Caki2 (cell line): ENCODE measurements at regions not wholly inside any gene's neighbourhood (a gene's known extent, or its start where the extent isn't known, plus 50 kb on each side); places are given as distances from the start of the nearest gene placed in this dataset.
"Not testable (repeated sequence)": the region's sequence is repeated elsewhere in the genome, so short reads cannot be mapped to it uniquely, and the experiment has no call there.

Experiments used
- DNase-seq: peaks from one replicate; pipeline ENCODE4 v3.0.0-alpha.2; 2015; ENCODE audit warnings: low read depth
- in situ Hi-C: cut with HindIII; loops from 2 replicates; pipeline ENCODE4 v1.10.0; 2016; ENCODE audit warnings: low sequenced_read_pairs, low pct_unique_long_range_greater_than_20kb, mixed read lengths

DNA sequence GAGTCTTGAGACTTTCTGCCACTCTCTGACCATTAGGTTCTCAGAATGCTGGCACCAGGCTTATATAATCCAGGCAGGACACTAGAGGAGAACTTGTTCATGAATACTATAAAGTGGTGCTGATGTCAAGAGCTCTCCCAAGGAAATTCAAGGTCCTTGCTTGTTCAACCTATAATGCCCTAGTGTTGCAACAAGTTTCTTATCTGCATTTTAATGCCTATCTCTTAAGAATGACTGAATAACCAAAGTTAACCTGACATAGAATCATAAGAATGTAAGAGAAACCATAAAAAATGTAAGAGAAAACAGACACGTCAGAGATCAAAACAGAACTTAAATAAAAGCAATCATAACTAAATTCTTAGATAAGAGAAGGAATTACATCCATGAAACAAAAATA is 640.8 kb upstream of the SGCD start:
- in situ Hi-C loops = no loop called here
- no peak for DNase-seq

DNA sequence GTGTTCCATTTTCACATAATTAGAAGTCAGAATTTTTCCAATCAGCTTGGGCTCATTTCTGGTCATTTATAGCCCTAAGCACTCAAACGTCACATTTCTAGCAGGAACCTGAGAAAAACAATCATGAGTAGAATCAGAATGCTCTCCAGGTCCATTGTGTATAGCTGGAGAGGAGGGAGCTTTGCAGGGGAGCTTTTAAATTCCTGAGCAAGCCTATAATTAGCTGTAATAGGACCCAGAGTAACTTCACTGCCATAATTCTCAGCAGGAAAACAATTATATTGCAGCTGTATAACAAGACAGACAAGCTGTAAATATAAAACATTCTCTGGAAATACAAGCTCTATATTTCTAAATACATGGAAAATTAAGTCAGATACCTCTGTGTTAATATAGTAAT is 637.6 kb upstream of the SGCD start:
- in situ Hi-C loops = no loop called here
- DNase-seq = no peak

DNA sequence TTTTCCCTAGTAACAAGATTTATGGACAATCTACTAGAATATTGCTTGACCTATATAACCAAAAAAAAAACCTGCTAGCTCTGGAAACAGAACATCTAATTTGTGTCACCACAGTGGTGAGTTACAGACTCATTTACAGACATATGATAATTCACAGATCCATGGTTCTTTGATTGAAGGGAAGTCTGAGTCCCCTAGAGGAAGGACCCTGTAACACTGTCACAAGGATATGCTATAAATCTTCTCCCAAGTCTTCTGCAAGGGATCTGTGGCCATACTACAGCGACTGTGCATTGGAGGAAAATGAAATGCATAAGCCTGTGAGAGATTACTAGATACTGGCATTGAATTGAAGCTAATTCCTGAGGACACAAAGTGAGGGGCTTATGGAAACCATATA is 630.6 kb upstream of the SGCD start:
- in situ Hi-C loops = no loop called here
- DNase-seq = no peak

DNA sequence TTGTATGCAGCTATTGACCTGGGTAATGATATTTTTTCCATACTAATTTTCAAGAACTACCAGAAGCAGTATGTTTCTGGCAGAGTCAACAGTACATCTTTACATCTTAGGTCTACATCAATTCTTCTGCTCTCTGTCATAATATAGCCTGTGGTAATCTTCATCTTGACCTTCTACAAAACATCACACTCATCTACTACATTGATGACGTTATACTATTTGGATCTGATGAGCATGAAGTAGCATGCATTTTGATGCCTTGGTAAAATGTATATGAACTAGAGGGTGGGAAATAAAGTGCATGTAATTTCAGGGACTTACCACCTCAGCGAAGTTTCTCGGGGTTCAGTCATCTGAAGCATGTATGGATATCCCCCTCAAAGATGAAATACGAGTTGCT is 629.7 kb upstream of the SGCD start:
- in situ Hi-C loops = no loop called here

DNA sequence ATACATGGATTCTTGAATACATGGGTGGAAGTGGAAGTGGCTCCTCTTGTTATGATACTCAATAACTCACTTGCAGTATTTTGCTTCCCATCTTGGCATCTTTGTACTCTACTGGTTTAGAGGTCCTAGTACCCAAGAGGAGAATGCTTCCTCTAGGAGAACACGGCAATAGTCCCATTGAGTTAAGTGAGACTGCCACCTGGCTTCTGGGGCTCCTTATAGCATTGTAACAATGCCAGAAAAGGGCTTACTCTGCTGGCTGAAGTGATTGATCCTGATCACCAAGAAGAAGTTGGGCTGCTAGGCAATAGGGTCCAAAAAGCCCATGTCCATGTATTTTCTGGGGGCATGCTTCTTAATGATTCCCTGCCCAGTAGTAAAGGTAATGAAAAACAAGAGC is 627.6 kb upstream of the SGCD start:
- DNase-seq = no peak

More for the DNA sequence above, 629.7 kb upstream of the SGCD start:
- no peak for DNase-seq

DNA sequence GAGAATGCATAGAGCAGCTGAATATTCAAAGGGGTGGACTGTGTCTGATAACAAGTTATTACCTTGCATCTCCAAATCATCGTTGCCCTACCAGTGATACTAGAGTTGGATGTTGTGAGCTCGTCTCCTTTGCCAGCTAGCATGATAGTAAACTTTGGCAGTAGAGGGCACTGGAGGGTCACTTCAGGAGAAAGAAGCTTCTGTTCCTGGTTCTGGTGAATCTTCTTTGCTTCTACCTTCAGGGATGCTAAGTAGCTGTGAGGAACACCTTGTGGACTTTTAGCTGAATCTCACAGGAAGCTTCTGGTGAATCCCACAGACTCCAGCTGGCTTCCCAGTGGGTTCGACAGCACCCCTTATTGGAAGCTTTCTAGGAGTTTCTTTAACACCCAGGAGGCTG is 626.6 kb upstream of the SGCD start:
- DNase-seq = no peak
- in situ Hi-C loops = no loop called here

More for the DNA sequence above, 627.6 kb upstream of the SGCD start:
- in situ Hi-C loops = no loop called here

DNA sequence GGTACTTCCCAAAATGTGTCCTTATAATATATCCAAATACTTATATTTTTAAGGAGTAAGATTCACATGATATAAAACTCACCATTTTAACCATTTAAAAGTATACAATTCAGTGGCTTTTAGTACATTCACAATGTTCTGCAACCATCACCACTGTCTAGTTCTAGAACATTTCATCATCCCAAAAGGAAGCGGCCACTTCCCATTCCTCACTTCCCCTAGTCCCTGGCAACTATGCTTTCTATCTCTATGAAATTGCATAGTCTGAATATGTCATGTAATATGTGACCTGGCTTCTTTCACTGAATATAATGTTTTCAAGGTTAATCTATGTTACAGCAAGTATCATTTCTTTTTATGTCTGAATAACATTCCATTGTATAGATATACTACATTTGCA is 615.1 kb upstream of the SGCD start:
- in situ Hi-C loops = no loop called here
- DNase-seq = no peak

DNA sequence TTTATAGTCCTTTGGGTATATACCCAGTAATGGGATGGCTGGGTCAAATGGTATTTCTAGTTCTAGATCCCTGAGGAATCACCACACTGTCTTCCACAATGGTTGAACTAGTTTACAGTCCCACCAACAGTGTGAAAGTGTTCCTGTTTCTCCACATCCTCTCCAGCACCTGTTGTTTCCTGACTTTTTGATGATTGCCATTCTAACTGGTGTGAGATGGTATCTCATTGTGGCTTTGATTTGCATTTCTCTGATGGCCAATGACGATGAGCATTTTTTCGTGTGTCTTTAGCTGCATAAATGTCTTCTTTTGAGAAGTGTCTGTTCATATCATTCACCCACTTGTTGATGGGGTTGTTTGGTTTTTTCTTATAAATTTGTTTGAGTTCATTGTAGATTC is 612.5 kb upstream of the SGCD start:
- DNase-seq, in situ Hi-C loops: not testable (repeated sequence)

DNA sequence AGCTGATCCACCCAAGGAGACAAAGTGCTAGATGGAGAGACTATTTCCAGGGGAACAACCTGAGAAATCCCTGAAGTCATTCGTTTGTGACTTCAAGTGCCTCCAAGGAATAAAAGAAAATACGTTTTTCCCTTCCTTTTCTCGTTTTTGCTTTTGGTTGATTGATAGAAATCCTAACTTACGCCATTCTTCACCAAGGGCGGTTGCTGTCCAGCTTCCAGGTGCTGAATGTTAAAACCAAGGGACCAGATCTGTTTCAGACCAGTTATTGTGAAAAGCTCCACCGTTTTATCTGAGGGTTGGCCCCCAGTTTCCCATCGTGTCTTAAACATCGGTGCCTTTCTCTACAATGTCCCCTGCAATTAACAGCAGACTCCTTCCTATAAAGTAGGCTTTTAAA is 600.7 kb upstream of the SGCD start:
- in situ Hi-C loops = no loop called here
- no peak for DNase-seq

DNA sequence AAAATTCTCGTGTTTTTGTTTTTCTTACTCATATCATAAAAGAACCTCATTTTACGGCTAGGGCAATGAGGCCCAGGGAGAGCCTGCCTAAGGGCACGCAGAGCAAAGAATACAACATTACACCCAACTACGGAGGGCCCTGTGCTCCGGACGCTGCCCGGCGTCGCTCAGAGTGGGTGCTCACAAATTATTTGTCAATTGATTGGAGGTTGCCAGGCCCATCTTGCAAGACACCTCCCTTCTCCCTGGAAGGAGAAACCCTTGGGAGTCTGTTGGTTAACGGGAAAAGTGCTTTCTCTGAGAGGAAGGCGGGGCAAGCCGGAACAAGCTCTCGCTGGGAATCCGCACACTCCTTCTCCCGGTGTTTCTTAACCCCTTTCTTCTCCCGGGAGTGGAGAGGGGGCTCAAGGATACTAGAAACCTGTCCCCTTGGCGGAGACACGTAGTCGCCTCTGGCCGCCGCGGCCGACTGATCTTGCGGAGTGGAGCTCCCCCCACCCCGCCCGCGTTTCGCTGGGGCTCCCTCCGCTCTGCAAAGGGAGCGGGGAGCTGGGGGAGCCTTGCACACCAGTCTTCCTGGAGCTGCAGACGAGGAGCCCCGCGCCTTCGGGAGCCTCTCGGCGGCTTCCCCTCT is 599.3 kb upstream of the SGCD start:
- in situ Hi-C loops = no loop called here
- no peak for DNase-seq

DNA sequence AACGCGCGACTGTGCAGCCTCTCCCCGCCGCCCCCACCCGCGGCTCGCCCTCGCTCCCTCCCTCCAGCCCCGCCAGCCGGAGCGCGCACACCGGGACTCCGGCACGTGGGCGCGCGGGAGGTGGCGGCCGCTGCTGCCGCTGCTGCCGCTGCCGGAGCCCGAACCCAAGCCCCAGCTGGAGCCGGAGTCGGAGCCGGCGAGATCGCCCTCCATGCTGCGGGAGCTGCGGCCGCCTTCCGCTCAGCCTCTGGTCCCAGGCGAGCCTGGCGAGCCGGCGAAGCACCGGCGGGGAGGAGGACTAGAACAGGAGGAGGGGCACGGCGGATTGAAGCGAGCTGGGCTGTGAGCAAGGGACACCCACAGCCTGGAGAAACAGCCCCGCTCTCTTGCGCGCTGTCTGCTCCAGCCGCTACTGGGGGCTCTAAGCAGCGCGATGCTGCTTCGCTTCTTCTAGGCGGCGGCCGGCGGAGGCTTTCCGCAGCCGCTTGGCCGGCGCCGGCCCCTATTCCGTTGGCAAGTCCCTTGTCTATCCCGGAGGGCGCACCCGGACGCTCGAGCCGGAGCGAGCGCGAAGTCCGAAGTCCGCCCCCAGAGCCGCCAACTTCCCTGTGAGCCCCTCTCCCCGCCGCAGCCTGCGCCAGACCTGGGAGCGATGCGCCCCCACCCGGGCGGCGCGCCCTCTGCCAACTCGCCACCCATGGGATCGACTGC is 598.7 kb upstream of the SGCD start:
- in situ Hi-C loops = no loop called here
- DNase-seq = no peak

DNA sequence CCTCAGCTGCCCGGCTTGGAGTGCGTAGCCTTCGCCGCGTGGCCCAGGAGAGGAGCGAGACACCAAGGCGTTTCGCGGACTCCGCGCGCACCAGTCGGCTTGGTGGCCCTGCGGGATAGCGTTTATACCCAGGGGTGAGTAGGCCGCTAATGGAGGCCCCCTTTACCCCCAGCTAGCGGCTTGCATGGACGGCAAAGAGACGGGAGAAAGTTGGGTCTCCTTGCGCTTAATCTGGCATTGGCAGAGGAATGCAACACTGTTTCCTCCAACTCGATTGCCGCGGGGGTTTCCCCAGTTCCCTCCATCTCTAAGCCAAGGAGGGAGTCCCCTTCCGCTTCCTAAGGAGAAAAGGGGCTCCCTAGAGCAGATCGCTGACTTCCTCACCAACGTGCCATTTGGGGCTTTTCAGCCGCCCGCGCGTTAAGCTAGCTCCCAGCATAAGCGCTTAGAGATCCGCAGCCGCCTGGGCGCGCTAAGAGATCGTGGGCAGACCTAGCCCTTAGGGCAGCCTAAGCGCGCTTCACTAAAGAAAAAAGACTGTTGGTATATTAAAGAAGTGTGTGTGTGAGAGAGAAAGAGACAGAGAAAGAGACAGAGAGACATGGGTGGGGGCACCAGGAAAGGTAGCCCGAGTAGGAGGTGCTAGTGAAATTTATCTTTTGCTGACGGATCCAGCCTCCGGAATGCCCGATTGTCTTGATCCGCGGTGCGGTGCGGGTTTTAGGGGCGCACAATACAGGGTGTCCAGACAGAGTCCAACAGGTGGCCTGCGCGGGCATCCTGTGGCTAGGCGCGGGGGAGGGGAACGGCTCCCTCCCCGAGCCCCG is 597.9 kb upstream of the SGCD start:
- DNase-seq = no peak
- in situ Hi-C loops = no loop called here

DNA sequence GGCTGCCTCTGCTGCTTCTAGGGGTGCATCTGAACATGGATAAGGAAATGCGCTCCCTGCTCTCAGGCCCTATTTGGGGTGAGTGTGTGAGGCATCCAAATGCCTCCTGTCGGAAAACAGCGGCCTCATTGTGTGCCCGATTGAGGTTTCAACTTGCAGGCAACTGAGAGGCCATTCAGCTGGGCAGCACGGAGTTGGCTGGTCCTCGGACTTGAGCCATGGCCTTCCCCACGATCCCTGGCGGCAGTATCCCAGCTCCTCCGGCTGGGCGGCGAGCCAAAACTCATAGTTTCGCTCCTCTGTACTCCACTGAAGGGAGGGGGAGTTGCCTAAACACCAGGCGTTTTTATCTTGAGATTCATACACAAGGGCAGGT is 597.3 kb upstream of the SGCD start:
- no peak for DNase-seq
- in situ Hi-C loops = no loop called here

DNA sequence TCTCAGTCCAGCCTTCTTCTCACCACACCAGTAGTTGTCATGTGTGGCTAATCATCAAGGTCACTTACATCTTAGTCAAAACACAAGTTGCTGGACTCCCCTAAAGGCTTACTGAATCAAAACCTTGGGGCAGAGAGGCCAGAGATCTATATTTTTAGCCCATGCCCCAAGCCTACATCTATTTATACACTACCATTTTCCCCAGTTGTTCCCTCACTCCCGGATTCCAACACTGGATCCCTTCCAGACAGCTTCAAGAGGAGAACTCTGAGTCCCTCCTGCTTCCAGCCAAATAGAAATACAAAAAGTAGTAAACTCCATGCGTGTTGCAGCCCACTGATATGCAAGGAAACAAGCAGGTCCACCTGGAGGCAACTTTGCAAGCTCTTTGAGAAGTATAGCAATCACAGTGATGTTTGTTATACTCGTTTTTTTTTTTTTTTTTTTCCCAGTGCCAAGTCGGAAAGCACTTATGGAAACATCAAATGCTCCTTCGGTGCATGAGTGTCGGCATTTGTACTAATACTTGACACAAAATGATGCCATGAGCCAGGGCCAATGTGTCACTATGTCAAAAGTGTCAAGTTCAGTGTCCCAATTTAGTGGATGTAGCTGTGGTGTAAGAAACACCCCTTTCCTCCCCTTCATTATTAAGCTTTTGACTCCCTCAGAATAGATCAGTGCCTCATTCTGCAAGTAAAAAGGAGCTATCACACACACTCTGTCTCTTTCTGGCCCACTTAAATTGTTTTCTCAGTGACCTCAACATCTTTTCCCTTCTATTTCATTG is 594.2 kb upstream of the SGCD start:
- no peak for DNase-seq
- in situ Hi-C loops = no loop called here

DNA sequence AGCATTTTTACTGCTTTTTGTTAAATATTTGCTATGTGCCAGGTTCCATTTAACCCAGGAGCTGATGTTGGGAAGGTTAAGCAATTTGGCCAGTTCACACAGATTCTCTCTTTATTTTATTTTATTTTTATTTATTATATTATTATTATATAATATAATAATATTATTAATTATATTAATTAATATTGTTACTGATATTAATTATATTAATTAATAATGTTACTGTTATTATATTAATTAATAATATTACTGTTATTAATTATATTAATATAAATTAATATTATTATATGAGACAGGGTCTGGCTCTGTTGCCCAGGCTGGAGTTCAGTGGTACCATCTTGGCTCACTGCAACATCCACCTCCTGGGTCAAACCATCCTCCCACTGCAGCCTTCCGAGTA is 593.0 kb upstream of the SGCD start:
- DNase-seq = no peak
- in situ Hi-C loops = no loop called here

DNA sequence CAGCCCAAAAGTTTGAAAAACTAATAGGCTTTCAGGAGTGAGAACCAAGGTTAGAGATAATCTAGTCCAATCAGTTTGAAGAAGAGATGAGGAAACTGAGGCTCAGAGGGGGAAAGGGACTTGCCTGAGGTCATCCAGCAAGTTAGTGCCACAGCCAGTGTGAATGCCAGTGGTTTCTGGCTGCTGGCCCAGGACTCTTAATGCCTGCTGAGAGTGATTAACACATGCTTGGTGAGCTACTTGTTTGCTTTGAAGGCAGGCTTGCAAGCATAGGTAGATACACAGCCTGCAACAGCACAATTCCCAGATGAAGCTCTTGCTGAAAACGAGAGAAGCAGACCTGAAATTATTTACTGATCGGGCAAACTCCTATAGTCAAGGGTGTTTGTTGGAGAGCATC is 591.6 kb upstream of the SGCD start:
- in situ Hi-C loops = no loop called here
- no peak for DNase-seq

DNA sequence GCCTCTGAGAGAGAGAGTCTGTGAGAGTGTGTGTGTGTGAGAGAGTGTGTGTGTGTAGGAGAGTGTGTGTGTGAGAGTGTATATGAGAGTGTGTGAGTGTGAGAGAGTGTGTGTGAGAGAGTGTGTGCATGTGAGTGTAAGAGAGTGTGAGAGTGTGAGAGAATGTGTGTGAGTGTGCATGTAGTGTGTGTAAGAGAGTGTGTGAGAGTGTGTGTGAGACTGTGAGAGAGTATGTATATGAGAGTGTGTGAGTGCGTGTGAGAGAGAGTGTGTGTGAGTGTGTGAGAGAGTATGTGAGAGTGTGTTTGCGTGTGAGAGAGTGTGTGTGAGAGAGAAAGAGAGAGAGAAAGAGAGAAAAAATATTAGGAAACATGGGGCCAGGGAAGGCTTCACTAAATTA is 588.3 kb upstream of the SGCD start:
- DNase-seq = no peak
- in situ Hi-C loops = no loop called here

DNA sequence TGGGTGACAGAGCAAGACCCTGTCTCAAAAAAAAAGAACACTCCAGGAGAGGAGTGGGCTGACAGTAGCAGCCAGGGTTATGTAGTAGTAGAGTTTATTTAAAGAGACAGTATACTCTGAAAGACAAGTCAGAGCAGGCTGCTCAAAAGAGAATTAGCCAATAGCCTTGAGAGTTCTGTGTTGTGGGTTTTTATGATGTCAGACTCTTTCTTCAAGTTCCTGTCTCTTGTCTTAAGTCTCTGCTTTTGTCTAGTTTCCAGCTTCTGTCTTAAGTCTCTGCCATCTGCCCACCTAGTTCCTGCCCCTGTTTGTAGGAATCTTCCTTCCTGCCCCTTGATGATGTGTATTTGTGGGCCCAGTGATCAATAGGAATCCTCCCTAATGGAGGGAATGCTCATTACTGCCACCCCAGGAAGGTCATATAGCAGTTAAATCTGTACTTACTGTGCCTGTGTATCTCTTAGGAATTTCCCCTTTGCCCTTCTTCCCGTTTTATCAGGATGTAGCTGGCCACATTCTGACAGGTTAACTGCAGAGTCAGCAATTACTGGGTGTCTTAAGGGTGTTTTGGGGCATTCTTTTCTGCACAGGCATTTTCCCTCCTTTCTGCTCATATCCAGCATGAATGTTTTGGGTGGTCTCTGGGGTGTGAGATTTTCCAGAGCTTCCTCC is 580.5 kb upstream of the SGCD start:
- in situ Hi-C loops = no loop called here
- DNase-seq = no peak
